ENCODE measurements at regions not wholly inside any gene's neighbourhood (a gene's known extent, or its start where the extent isn't known, plus 50 kb on each side); places are given as distances from the start of the nearest gene placed in this dataset.
"Not testable (repeated sequence)": the region's sequence is repeated elsewhere in the genome, so short reads cannot be mapped to it uniquely, and the experiment has no call there.

- Histone ChIP-seq H3K27ac (no peak overlapping the region), H3K36me3 (no peaks in the 10 kb centered on the region), H3K4me3 (no peak overlapping the region), H3K27me3 (no peaks in the 10 kb centered on the region), H3K9me3 (no peaks in the 10 kb centered on the region), H3K4me1 (no peaks in the 10 kb centered on the region)
- no peak for DNase-seq (ENCODE audit: low spot score)
- TF ChIP-seq, protein P1, sequence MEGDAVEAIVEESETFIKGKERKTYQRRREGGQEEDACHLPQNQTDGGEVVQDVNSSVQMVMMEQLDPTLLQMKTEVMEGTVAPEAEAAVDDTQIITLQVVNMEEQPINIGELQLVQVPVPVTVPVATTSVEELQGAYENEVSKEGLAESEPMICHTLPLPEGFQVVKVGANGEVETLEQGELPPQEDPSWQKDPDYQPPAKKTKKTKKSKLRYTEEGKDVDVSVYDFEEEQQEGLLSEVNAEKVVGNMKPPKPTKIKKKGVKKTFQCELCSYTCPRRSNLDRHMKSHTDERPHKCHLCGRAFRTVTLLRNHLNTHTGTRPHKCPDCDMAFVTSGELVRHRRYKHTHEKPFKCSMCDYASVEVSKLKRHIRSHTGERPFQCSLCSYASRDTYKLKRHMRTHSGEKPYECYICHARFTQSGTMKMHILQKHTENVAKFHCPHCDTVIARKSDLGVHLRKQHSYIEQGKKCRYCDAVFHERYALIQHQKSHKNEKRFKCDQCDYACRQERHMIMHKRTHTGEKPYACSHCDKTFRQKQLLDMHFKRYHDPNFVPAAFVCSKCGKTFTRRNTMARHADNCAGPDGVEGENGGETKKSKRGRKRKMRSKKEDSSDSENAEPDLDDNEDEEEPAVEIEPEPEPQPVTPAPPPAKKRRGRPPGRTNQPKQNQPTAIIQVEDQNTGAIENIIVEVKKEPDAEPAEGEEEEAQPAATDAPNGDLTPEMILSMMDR (IDR thresholded peaks at IDR 0.05): no peak
Observed at GRCh38 chr4:72670521-72670920, 101.5 kb upstream of the ADAMTS3 start.

DNA sequence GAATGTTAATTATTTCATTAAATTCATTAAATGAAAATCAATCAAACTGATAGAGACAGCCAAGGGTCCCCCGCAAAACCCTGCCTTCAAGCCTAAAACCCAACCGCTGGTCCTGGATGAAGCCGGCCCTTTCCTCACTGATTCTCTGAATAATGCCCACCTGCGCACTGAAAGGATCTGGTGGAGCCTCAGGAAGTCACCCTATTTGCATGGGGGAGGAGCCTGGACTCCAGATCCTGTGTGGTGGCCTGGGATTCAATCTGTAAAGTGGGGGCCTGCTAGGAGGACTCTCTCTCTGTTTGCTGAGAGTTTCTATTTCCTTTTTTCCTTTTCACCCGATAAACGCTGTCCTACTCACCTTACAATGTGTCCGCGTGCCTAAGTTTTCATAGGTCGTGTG, 97.9 kb upstream of the ADAMTS3 start:
- Histone ChIP-seq H3K4me3 (no peak overlapping the region), H3K4me1 (no peaks in the 10 kb centered on the region), H3K27me3 (no peaks in the 10 kb centered on the region), H3K27ac (no peak overlapping the region), H3K9me3 (no peaks in the 10 kb centered on the region), H3K36me3 (no peaks in the 10 kb centered on the region)
- DNase-seq (ENCODE audit: low spot score): no peak
- TF ChIP-seq, protein P1 (IDR thresholded peaks at IDR 0.05): no peak

- Histone ChIP-seq H3K9me3 (no peaks in the 10 kb centered on the region), H3K27me3 (no peaks in the 10 kb centered on the region), H3K27ac (no peak overlapping the region), H3K4me1 (no peaks in the 10 kb centered on the region), H3K36me3 (no peaks in the 10 kb centered on the region), H3K4me3 (no peak overlapping the region)
- TF ChIP-seq, protein P1 (IDR thresholded peaks at IDR 0.05): no peak
- DNase-seq (ENCODE audit: low spot score): no peak
Observed at GRCh38 chr4:72665171-72665968, 96.3 kb upstream of the ADAMTS3 start.

DNA sequence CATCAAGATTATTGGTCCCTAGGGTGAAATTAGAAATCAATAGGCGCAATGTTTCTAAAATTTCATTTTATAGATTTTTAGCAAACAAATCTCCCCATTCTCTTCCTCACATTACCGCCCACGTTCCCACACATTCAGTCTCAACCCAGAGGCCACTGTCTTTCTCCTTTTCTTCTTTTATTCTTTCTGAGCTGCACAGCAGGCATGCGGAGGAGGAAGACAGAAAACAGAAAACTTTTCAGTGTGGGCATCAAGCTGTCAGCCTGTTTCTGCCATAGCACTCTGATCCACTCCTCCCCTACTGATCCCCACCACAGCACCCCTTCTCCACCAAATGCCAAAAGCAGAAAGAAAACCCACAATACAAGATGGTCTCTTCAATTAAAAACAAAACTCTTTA, 94.8 kb upstream of the ADAMTS3 start:
- H3K9me3 ChIP-seq: no peaks in the 10 kb centered on the region
- no peaks in the 10 kb centered on the region for H3K27me3 ChIP-seq
- no peaks in the 10 kb centered on the region for H3K4me1 ChIP-seq
- H3K27ac ChIP-seq: no peak overlapping the region
- TF ChIP-seq, protein P1 (IDR thresholded peaks at IDR 0.05): no peak
- DNase-seq (ENCODE audit: low spot score): no peak
- no peak overlapping the region for H3K4me3 ChIP-seq
- H3K36me3 ChIP-seq: no peaks in the 10 kb centered on the region

DNA sequence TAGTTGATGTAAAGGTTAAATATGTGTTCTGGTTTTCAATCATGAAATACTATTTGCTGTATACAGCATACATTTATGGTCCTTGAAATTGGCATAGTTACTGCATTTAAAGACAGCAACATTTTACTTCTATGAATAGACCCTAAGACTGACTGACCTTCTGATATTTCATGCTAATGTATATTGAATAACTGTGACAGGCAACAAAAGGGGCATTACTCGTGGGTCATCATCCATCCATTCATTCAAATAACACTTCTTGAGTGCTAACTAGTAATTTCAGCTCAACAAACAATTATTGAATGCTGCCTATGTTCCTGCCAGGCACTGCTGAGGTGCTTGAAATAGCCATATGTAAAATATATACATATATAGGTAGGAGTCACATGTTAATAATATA, 92.8 kb upstream of the ADAMTS3 start:
- no peak overlapping the region for H3K4me3 ChIP-seq
- H3K27me3 ChIP-seq: no peaks in the 10 kb centered on the region
- H3K4me1 ChIP-seq: no peaks in the 10 kb centered on the region
- TF ChIP-seq, protein P1 (IDR thresholded peaks at IDR 0.05): no peak
- H3K36me3 ChIP-seq: no peaks in the 10 kb centered on the region
- H3K9me3 ChIP-seq: no peaks in the 10 kb centered on the region
- no peak overlapping the region for H3K27ac ChIP-seq
- DNase-seq (ENCODE audit: low spot score): no peak

- H3K27me3 ChIP-seq: no peaks in the 10 kb centered on the region
- DNase-seq (ENCODE audit: low spot score): no peak
- TF ChIP-seq, protein P1 (IDR thresholded peaks at IDR 0.05): no peak
- H3K4me3 ChIP-seq: no peak overlapping the region
- H3K36me3 ChIP-seq: no peaks in the 10 kb centered on the region
- peaks cover 0 to 7% of the 10 kb centered on the region in 2 donors for H3K9me3 ChIP-seq
- no peak overlapping the region for H3K27ac ChIP-seq
- H3K4me1 ChIP-seq: no peaks in the 10 kb centered on the region
Observed at GRCh38 chr4:72641611-72642010, 72.6 kb upstream of the ADAMTS3 start.

DNA sequence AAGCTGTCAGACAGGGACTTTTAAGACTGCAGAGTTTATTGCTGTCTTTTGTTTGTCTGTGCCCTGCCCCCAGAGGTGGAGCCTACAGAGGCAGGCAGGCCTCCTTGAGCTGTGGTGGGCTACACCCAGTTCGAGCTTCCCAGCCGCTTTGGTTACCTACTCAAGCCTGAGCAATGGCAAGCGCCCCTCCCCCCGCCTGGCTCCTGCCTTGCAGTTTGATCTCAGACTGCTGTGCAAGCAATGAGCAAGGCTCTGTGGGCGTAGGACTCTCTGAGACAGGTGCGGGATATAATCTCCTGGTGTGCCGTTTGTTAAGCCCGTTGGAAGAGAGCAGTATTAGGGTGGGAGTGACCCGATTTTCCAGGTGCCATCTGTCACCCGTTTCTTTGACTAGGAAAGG, 67.8 kb upstream of the ADAMTS3 start:
- not testable (repeated sequence) for H3K4me1 ChIP-seq; H3K27ac ChIP-seq; H3K27me3 ChIP-seq; H3K36me3 ChIP-seq; DNase-seq (ENCODE audit: low spot score); H3K4me3 ChIP-seq; H3K9me3 ChIP-seq

DNA sequence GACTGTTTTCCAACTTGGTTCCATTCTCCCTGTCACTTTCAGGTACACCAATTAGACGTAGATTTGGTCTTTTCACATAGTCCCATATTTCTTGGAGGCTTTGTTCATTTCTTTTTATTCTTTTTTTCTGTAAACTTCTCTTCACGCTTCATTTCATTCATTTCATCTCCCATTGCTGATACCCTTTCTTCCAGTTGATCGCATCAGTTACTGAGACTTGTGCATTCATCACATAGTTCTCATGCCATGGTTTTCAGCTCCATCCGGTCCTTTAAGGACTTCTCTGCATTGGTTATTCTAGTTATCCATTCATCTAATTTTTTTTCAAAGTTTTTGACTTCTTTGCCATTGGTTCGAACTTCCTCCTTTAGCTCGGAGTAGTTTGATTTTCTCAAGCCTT, 66.9 kb upstream of the ADAMTS3 start:
- H3K27me3 ChIP-seq; H3K4me1 ChIP-seq; H3K9me3 ChIP-seq; DNase-seq (ENCODE audit: low spot score); H3K36me3 ChIP-seq; H3K4me3 ChIP-seq; H3K27ac ChIP-seq: not testable (repeated sequence)

- H3K27ac ChIP-seq: not testable (repeated sequence)
Observed at GRCh38 chr4:72632253-72632652, 63.2 kb upstream of the ADAMTS3 start.

More at GRCh38 chr4:72632253-72632652, 63.2 kb upstream of the ADAMTS3 start:
- H3K27me3 ChIP-seq; H3K9me3 ChIP-seq; H3K4me1 ChIP-seq; H3K36me3 ChIP-seq; DNase-seq (ENCODE audit: low spot score); H3K4me3 ChIP-seq: not testable (repeated sequence)

Data from right atrium auricular region (tissue), 2 donors.